ENCODE measurements at regions not wholly inside any gene's neighbourhood (a gene's known extent, or its start where the extent isn't known, plus 50 kb on each side); places are given as distances from the start of the nearest gene placed in this dataset.

GRCh38 chr14:22200977-22201605 lies 387.9 kb downstream of the DAD1 start:
- no peak for TF ChIP-seq GATA2 (IDR thresholded peaks at IDR 0.05; ENCODE audit: low read depth, low read length)
- TF ChIP-seq GATA3 (IDR thresholded peaks at IDR 0.05; ENCODE audit: low read depth, low read length): no peak
